AG10803 (cell line): ENCODE measurements at regions not wholly inside any gene's neighbourhood (a gene's known extent, or its start where the extent isn't known, plus 50 kb on each side); places are given as distances from the start of the nearest gene placed in this dataset.
A peak's percentile ranks its signal among the peaks of the same experiment; 100 is the strongest.
"Not testable (repeated sequence)": the region's sequence is repeated elsewhere in the genome, so short reads cannot be mapped to it uniquely, and the experiment has no call there.

ENCODE experiments used
- DNase-seq: peaks from one replicate; pipeline ENCODE4 v3.0.0; 2010; ENCODE audit warnings: low read depth
- H3K4me3 ChIP-seq: 2 replicates; pipeline ENCODE4 v1.5.1; 2011; ENCODE audit warnings: mild to moderate bottlenecking, low read length, control low read depth
- CTCF ChIP-seq: conservative IDR thresholded peaks from 2 replicates; pipeline ENCODE4 v1.5.1; 2011; ENCODE audit warnings: mild to moderate bottlenecking, low read length, control low read depth, inconsistent platforms

DNA sequence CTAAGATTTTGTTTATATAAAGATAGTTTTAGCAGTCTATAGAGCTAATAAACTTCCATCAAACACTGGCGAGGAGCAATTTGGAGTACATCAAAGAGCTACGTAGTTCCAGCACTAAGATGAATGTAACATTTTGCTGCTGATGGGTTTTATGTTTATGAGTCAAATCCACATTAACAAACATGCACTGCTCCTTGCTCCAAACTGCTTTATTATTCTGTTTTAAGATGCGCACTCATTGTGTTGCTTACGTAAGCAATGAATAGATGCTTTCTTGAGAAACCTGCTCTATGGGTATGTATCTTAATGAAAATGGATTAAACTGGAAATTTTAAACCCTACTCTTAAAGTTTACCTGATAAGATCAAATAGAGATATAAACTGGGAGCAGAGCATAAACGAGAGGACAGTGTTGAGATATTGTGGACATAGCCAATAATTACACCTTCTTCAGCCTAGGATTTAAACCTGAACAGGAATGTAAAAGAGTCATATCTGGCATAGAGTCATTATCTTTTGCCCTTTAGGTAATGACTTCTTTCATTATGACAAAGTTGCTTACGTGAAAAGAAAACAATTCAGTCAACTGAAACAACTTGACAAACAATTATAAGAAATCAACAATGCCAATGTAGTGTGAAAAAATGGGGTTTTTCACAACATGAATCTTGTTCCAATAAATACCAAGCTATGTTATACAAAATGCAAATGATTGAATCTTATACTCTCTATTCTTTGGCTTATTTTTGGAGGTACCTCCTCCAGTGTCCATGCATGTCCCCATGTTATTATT is 153.5 kb upstream of the MTPN start:
- TF ChIP-seq CTCF: no peak
- DNase-seq: no peak
- H3K4me3 ChIP-seq: no peak overlapping the region

- no peak for DNase-seq
- no peak for TF ChIP-seq CTCF
- H3K4me3 ChIP-seq: no peak overlapping the region
Observed at GRCh38 chr7:136128050-136128449, 150.9 kb upstream of the MTPN start.

DNA sequence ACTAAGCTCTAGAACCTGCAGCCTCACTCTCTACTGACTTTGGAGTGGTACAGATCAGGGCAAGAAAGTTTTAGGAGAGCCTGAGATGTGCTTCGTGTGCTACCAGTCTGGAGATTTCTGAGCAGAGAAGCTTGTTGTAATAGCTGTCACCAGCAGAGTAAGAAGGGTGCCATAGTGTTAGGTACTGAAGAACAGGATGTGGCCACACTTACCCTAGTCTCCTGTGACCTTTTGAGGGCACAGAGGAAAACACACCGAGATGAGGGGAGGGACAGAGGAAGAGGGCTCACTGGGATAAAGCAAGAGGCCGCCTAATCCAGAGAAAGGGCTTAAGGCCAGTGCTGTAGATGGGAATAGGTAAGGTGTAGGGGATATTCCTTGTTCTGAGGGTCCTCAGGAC is 146.2 kb upstream of the MTPN start:
- no peak for DNase-seq
- TF ChIP-seq CTCF: no peak
- H3K4me3 ChIP-seq: no peak overlapping the region

GRCh38 chr7:136122026-136122425 is 144.9 kb upstream of the MTPN start:
- no peak for DNase-seq
- no peak overlapping the region for H3K4me3 ChIP-seq
- TF ChIP-seq CTCF: no peak

DNA sequence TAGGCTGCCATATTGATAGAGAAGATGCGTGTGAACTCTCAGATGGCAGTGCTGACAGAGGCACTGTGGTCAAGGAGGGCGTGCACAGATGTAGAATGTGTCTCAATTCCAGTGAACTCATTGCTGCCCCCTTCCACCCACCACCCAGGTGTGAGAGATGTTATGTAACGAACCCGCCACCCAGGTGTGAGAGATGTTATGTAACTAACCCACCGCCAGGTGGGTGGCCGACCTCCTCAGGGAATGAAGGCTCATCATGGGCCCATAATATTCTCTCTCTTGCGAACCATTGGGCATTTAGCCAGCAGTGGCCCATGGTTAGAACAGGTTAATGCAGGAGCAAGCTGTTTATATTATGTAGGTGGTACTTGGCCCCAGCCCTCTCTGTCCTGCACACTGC is 140.4 kb upstream of the MTPN start:
- DNase-seq: no peak
- H3K4me3 ChIP-seq: no peak overlapping the region
- no peak for TF ChIP-seq CTCF

GRCh38 chr7:136116186-136116585 is 139.0 kb upstream of the MTPN start:
- no peak for DNase-seq
- no peak overlapping the region for H3K4me3 ChIP-seq
- no peak for TF ChIP-seq CTCF

- peak; percentile 75 for TF ChIP-seq CTCF
- no peak overlapping the region for H3K4me3 ChIP-seq
- peak; percentile 48 for DNase-seq
Observed at GRCh38 chr7:136114966-136115762, 138.0 kb upstream of the MTPN start.

DNA sequence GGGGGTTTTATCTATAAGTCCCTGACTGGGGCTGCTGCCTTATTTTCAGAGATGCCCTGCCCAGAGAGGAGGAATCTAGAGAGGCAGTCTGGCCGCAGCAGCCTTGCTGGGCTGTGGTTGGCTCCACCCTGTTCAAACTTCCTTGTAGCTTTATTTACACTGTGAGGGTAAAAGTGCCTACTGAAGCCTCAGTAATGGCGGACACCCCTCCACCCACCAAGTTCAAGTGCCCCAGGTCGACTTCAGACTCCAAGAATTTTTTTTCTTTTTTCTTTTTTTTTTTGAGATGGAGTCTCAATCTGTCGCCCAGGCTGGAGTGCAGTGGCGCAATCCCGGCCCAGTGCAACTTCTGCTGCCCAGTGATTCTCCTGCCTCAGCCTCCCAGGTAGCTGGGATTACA is 137.3 kb upstream of the MTPN start:
- DNase-seq, H3K4me3 ChIP-seq: not testable (repeated sequence)

DNA sequence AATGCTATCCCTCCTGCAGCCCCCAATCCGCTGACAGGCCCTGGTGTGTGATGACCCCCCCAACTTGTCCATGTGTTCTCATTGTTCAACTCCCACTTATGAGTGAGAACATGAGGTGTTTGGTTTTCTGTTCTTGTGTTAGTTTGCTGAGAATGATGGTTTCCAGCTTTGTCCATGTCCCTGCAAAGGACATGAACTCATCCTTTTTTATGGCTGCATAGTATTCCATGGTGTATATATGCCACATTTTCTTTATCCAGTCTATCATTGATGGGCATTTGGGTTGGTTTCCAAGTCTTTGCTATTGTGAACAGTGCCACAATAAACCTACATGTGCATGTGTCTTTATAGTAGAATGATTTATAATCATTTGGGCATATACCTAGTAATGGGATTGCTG is 131.9 kb upstream of the MTPN start:
- H3K4me3 ChIP-seq, DNase-seq: not testable (repeated sequence)
